Spinal cord (tissue), 10 donors: ENCODE measurements at regions not wholly inside any gene's neighbourhood (a gene's known extent, or its start where the extent isn't known, plus 50 kb on each side); places are given as distances from the start of the nearest gene placed in this dataset. TPM values are rescaled to one million over a fixed set of nuclear protein-coding genes. Genes with fewer than 3 reads are reported as not detected.

Experiments
- DNase-seq, 6 donors: peaks; one replicate each; pipeline versions ENCODE4 v3.0.0 to v3.0.0-alpha.2; 2013 to 2015; ENCODE audit warnings: low spot score in 6 of 6, low read depth in 4 of 6
- H3K27ac ChIP-seq: one replicate; pipeline ENCODE4 v1.5.1; 2013; ENCODE audit warnings: low read depth, low read length, control low read depth
- H3K27me3 ChIP-seq: one replicate; pipeline ENCODE4 v1.6.1; 2013; ENCODE audit warnings: low read length; ENCODE audit not compliant: control insufficient read depth, insufficient read depth
- H3K36me3 ChIP-seq: one replicate; pipeline ENCODE4 v1.6.1; 2013; ENCODE audit warnings: low read length; ENCODE audit not compliant: control insufficient read depth, insufficient read depth
- H3K4me1 ChIP-seq: one replicate; pipeline ENCODE4 v1.6.1; 2013; ENCODE audit warnings: low read length; ENCODE audit not compliant: control insufficient read depth, insufficient read depth
- H3K4me3 ChIP-seq: one replicate; pipeline ENCODE4 v1.5.1; 2013; ENCODE audit warnings: low read depth, low read length, control low read depth
- H3K9me3 ChIP-seq: one replicate; pipeline ENCODE4 v1.6.1; 2013; ENCODE audit warnings: low read length; ENCODE audit not compliant: control insufficient read depth, insufficient read depth
- WGBS: methylation state at CpG from one replicate; pipeline ENCODE4 v1.1.5; 2013; ENCODE audit warnings: missing lambda C conversion rate; ENCODE audit not compliant: insufficient coverage; 5-methylcytosine and 5-hydroxymethylcytosine counted together
- small RNA-seq: library from RNA; depleted of rRNA; stranded (forward); fragments of <200 nt; gene quantifications from one replicate; pipeline ENCODE3, GENCODE V24; 2014; ENCODE audit warnings: low replicate concordance
- donor health status: healthy.

GRCh38 chr1:38113159-38113666, 66.6 kb upstream of the POU3F1 start:
- Histone ChIP-seq H3K9me3 (no peaks in the 10 kb centered on the region), H3K27me3 (no peaks in the 10 kb centered on the region), H3K27ac (no peak overlapping the region), H3K4me3 (no peak overlapping the region), H3K4me1 (peaks cover 54% of the 10 kb centered on the region), H3K36me3 (no peaks in the 10 kb centered on the region)
- DNase-seq: peak in 1 of 6 donors; percentile 61
- WGBS: 88% methylated on average over 9 of the region's 14 CpGs

DNA sequence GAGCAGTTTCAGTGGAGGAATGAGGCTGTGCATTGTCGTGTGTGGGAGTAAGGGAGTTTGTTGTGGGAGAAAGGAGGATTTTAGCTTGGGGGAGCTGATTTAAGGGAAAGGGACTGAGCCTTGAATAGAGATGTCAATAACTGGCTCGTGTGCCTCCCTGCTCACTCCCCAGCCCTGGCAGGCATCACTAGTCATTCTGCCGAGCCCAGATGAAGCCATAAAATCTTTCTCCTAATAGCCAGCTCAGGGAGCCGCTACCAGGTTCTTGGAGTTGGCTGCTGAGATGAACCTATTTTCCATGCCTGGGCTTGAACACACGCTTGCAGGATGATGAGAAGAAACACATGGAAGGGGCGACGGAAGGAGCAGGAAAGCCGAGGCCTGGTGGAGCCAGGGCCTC, 65.0 kb upstream of the POU3F1 start:
- H3K36me3 ChIP-seq: no peaks in the 10 kb centered on the region
- H3K27me3 ChIP-seq: no peaks in the 10 kb centered on the region
- no peaks in the 10 kb centered on the region for H3K9me3 ChIP-seq
- H3K4me1 ChIP-seq: peaks cover 45% of the 10 kb centered on the region
- no peak overlapping the region for H3K4me3 ChIP-seq
- no peak overlapping the region for H3K27ac ChIP-seq
- 97% methylated on average over 6 of the region's 8 CpGs for WGBS
- no peak for DNase-seq

GRCh38 chr1:38105267-38105666, 58.7 kb upstream of the POU3F1 start:
- peaks cover 5% of the 10 kb centered on the region for H3K4me1 ChIP-seq
- no peak overlapping the region for H3K4me3 ChIP-seq
- peaks cover 3% of the 10 kb centered on the region for H3K27me3 ChIP-seq
- no peak for DNase-seq
- no peaks in the 10 kb centered on the region for H3K36me3 ChIP-seq
- H3K9me3 ChIP-seq: no peaks in the 10 kb centered on the region
- H3K27ac ChIP-seq: no peak overlapping the region
- 100% methylated on average over 1 of the region's 5 CpGs for WGBS

DNA sequence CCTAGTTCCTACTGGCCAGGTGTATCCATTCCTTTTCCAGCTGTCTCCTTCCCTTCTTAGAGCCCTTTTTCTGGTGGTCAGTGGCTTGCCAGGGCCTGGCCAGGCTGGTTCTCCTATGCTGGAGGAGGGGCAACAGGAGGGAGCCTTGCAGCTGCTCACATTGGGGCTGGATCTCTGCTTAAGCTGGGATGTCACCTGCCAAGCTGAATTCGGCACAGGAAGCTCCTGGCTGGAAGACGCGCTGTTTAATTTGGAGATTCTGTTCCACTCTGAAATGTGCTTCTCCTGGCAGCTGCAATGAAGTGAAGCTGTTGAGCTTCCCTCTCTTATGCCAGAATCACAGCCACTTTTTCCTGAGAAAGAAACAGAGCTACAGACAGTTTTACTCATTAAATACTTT, 56.0 kb upstream of the POU3F1 start:
- H3K4me3 ChIP-seq: no peak overlapping the region
- WGBS: 62% methylated on average over 3 of the region's 3 CpGs
- H3K27ac ChIP-seq: no peak overlapping the region
- H3K4me1 ChIP-seq: peaks cover 5% of the 10 kb centered on the region
- no peaks in the 10 kb centered on the region for H3K36me3 ChIP-seq
- peak in 1 of 6 donors; percentile 72 for DNase-seq
- H3K27me3 ChIP-seq: peaks cover 3% of the 10 kb centered on the region
- no peaks in the 10 kb centered on the region for H3K9me3 ChIP-seq

DNA sequence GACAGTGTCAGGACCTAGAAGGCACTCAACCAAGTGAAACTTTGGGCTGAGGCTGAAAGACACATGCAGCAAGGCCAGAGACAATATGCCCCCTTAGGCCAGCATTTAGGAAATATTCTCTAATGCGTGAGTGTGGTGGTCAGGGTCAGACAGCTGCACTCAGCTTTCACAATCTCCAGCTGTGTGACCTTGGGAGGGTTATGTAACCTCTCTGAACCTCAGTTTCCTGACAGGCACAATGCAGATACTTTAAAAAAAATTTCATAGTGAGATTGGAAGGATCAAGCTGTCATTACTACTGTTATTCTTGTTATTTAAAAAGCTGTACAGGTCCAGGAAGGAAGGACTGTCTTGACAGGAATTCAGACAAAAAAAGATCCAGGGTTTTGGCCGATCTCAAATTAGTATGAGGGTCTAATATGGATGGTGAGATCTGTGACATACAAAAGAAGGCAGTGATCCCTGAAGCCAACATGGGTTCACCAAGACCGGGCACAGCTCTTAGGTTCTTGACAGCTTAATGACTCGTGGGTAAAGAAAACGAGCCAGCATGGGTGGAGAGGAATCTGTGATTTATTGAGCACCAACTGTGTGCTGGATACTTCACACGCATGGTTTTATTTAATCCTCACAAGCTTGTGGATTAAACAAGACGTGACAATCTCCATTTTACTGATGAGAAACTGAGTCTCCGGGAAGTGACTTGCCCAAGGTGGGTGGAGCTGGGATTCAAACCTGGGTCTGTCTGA, 54.6 kb upstream of the POU3F1 start:
- Histone ChIP-seq H3K27ac (no peak overlapping the region), H3K36me3 (no peaks in the 10 kb centered on the region), H3K4me1 (peaks cover 10% of the 10 kb centered on the region), H3K9me3 (no peaks in the 10 kb centered on the region), H3K27me3 (peaks cover 3% of the 10 kb centered on the region), H3K4me3 (no peak overlapping the region)
- DNase-seq: no peak
- WGBS: 60% methylated on average over 6 of the region's 8 CpGs

GRCh38 chr1:38098101-38098847, 51.7 kb upstream of the POU3F1 start:
- DNase-seq: no peak
- H3K27me3 ChIP-seq: peaks cover 3% of the 10 kb centered on the region
- H3K36me3 ChIP-seq: no peaks in the 10 kb centered on the region
- no peaks in the 10 kb centered on the region for H3K9me3 ChIP-seq
- no peak overlapping the region for H3K4me3 ChIP-seq
- WGBS: 90% methylated on average over 16 of the region's 18 CpGs
- peaks cover 26% of the 10 kb centered on the region for H3K4me1 ChIP-seq
- H3K27ac ChIP-seq: no peak overlapping the region

- Histone ChIP-seq H3K27ac (no peak overlapping the region), H3K4me1 (peaks cover 30% of the 10 kb centered on the region), H3K27me3 (peaks cover 3% of the 10 kb centered on the region), H3K9me3 (no peaks in the 10 kb centered on the region), H3K4me3 (no peak overlapping the region), H3K36me3 (no peaks in the 10 kb centered on the region)
- 67% methylated on average over 14 of the region's 19 CpGs for WGBS
- DNase-seq: no peak
Measured at GRCh38 chr1:38097284-38097898, 50.8 kb upstream of the POU3F1 start.

Small RNA genes in the stretch of these regions (small RNA-seq; reads per million reads assigned to genes)
- gene RNU6-753P: not detected
